Putamen (tissue), 1 donor: ENCODE measurements at regions not wholly inside any gene's neighbourhood (a gene's known extent, or its start where the extent isn't known, plus 50 kb on each side); places are given as distances from the start of the nearest gene placed in this dataset.
A peak's percentile ranks its signal among the peaks of the same experiment; 100 is the strongest.

Experiments
- DNase-seq: peaks from one replicate; pipeline ENCODE4 v3.0.0-alpha.2; 2016; ENCODE audit warnings: low spot score

DNA sequence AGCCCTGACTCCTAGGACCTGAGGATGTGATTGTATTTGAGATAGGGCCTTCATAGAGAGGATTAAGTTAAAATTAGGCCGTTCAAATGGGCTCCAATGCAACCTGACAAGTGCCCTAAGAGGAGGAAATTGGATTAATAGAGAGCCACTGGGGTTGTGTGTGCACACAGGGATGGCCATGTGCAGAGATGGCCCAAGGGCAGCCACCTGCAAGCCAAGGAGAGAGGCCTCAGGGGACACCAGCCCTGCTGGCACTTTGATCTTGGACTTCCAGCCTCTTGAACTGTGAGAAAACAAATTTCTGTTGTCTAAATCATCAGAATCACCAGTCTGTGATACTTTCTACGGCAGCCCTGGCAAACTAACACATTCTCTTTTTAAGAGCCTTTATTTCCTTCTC is 598.8 kb downstream of the UTRN start:
- DNase-seq, result no peak

DNA sequence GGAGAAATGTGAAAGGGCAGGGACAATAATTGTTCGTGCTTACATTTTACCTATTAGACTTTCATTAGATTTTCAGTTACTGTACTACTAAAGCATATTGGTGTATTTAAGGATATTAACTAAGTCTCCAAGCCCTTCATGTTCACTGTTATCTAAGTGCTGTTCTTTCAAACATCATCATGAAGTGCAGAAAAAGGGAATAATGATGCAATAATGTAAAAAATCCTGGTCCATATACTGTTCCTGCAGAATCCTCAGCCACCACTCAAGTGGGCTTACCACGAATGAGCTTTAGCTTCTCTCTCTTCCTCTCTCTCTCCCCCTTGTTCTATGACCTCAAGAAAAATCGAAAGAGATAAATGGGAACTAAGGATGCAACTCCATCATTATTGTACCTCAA is 600.7 kb downstream of the UTRN start:
- no peak for DNase-seq

DNA sequence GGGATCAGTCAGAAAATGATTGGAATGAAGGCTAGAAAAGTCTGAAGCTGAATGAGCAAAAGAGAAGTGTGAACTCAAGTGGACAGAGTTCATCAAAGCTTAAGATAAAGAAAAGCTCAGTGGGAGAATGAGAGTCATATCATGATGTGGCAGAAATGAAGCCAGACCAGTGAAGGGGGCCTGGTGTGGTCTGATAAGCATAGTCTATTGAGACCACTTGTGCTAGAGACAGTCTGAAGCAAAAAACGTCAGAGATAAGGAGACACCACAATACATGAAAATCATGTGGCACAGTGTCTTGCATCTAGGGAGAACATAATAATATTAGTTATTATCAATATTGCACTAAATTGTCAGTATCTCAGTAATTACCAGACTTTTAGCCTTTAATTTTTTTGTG is 601.5 kb downstream of the UTRN start:
- DNase-seq, result no peak

DNA sequence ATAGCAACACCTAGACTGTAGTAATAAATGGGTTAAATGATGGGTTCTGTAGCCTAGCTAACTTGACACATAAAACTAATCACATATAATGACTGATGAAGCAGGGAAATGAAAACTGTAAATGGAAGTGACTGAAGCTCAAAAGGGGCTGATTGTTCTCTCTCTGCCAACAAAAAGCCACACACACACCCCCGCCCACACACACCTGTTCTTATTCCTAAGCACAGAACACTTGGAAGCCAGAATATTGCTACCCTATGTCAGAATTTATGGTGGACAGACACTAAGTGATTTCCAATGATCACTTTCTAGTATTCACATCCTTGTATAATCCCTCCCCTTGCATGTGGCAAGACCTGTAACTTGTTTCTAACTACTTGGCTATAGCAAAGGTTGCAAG is 603.5 kb downstream of the UTRN start:
- no peak for DNase-seq

DNA sequence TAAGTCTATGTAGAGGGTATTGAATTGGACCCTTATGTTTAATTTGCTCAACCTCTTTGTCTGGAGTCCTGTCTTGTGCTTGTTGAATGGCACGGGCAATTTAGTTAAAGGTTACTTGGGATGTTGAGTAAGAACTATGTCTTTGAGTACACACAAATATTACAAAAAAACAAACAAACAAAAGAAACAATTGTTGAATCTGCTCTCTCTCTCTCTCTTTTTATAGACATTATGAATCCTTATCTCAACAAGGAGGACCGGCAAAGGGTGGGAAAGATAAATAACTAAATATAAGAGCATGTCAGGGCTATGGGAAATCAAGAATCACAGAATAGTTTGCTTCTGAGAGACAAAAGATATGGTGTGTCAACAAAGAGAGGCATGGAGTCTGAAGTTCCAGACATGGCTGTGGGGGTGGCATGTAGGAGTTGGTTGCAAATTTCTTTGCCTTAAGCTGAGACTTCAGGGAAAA is 608.6 kb downstream of the UTRN start:
- DNase-seq, result peak; percentile 8

DNA sequence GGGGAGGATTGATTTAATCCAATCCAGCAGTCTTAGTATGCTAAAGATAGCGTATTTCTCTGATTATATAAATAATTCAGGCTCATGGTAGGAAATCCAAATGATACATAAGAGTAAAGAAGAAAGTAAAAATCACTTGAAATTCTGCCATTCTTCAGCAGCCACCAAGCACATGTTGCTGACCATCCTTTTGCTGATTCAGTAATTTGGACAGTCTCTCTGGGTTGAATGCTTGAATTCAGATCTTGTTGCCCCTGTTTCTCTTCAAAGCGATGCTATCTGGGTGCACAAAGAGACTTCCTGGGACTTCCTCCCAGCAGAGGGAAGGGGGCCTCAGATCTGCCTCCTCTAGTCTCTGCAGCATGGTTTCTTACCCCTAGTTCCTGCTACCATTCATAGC is 609.1 kb downstream of the UTRN start:
- DNase-seq, result no peak

DNA sequence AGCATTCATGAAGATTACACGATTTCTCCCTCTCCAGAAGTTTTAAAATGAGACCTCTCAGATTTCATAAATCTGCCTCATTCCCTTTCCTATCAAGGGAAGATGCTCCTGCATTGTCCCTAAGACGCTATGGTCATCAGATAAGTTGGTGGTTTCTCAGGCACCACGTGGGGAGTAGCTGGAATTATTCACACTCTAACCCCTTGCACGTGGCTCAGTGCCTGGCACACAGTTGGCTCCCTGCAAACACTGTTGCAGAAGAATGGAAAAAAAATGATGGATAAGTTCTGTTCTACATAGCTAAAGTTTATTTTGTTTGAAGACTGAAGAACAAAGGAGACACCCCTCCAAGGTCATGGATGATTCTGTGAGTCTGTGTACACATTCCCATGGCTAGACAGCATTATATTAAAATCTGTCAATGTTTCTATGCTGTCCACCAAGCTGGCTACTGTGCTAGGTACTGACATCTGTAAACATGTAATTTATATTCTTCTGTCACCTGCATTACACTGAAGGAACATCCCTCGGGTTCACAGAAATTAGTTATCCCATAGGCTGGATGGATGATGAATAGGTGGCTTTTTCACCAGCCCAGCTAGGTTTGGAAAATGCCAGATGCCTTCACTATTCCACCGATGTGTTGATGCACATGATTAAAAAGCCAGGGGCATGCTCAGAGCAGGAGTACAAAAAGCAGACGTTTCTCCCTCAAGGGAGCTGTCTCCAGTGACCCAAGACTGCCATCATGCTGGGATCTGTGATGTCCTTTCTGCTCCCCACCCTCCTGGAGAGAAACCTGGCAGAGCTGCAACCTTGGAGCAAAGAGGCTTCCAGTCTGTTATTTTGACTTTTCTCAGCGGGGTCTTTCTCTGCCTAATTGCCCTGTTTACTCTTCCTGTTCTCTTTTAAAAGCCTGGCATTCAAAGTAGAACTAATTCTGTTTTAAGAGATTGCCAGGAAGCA is 610.5 kb downstream of the UTRN start:
- no peak for DNase-seq

DNA sequence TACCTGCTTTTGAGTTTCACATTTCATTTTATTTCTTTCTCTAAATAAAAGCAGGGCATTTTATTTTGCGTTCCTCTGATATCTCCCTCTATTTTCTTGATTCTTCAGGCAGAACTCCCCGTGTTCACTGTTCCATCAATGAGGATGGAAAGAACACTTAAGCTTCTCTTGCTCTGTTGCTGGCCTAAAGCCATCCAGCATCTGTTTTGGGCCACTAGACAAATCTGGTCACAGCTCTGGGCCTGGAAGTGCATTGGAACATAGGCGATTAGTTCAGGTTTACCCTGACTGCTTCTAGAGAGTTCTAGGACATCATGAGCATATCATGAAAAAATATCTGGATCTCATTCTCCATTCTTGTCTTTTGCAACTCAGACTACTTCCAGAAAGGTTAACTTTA is 611.2 kb downstream of the UTRN start:
- no peak for DNase-seq

DNA sequence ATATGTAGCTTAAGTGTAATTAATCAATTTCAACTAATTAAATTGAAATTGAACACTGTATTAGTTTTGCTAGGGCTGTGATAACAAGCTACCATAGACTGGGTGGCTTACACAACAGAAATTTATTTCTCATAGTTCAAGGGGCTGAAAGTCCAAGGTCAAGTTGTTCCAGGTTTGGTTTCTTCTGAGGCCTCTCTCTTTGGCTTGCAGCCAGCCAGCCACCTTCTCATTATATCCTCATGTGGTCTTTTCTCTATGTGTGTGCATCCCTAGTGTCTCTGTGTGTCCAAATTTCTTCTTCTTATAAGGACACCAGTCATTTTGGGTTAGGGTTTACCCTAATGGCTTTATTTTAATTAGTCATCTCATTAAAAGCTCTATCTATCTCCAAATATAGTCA is 611.7 kb downstream of the UTRN start:
- DNase-seq, result no peak

DNA sequence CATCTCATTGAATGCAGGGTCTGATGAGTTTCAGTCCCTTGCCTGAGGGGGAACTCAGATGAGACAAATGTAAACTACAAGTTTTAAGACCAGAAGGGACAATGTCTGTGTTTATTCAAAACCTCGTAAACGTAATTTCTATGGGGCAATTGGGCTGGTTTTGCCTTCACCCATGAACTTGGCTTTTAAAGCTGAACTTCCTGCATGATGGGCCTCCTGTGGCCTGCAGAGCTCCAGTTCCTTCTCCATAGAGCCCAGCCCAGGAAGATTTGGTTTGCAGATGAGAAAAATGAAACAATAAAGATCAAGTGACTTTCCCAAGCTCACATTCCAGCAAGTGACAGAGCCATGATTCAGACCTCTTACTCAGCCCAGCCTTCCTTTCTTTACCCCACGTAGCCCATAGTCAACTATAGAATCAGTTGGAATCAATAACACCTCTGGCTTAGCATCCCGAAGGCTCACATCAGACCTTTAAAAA is 612.3 kb downstream of the UTRN start:
- no peak for DNase-seq

DNA sequence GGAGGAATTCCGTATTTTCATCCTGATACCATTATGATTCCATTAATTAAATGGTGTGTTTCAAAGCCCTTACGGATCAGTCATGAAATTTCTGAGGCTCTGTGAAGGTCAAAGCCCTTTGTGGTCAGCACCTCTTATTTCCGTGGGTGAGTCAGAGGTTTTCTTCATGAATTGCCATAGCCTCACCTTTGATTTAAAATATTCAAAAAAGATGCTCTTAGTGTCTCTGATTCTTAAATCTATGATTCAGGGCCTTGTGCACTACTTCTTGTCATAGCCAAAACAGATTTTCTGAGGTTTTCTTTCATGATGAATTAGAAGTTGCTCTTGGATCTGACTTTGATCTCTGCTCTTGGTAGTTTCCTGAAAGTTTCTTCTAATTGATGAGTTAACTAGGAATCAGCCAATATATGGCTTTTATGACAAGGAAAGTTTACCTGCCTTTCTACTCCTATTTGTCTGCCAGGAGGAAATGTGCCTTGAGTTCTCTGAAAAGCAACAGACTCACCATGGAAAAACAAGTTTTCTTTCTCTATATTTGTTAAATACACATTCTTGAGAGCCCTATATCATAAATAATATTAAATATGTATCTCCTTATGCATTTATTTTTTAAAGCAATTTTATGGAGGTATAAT is 613.0 kb downstream of the UTRN start:
- no peak for DNase-seq

DNA sequence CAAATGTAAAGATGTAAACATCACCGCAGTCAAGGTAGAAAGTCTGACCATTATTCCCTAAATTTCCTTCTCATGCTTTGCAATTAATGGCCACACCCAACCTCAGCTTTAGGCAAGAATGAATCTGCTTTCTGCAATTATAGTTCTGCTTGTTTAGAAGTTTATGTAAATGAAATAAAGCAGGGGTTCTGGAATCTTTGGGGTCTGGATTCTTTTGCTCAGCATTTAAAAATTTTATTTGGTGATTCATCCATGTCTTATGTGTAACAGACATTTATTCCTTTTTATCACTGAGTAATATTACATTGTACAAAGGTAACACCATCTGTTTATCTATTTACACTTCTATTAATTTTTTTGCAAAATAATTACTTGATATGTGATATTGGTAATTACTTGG is 613.6 kb downstream of the UTRN start:
- no peak for DNase-seq

DNA sequence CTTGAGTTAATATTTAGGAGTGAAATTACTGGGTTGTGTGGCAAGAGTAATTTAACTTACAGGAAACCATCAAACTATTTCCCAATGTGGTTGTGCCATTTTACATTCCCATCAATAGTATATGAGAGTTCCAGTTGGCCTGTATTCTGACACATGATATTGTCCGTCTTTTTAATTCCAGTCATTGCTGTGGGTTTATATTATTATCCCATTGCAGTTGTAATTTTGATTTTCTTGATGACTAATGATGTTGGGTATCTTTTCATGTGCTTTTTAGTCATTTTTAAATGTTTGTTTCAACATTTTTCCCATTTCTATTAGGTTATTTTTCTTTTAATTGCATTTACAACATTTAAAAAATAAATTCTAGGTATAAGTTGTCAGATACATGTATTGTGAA is 614.0 kb downstream of the UTRN start:
- DNase-seq, result no peak

DNA sequence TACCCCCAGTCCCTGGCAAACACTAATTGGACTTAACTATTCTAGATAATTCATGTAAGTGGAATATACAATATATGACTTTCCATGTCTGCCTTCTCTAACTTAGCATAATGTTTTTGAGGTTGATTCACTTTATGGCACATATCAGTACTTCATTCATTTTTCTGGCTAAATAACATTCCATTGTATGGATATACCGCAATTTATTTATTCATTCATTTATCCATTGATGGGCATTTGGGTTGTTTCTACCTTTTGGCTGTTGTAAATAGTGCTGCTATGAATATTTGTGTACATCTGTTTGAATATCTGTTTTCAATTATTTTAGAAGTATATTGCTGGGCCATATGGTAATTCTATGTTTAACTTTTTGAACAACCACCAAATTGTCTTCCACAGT is 616.3 kb downstream of the UTRN start:
- DNase-seq, result no peak

DNA sequence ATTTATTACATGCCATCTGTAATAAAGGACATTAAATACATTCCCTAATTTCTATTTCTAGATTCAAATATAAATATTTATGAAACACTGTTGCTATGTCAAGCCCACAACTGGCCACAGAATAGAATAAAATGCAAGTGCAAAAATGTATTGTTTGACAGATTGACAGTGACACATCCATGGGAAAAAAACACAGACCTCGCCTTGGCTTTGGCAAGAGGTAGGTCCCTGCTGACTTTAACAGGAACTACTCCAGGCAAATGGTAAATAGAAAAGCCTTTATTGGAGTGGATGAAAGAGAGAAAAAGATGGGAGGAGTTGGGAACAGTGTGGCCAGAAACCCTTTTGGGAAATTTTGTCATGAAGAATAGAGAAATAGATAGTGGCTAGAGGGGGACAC is 622.9 kb downstream of the UTRN start:
- DNase-seq, result no peak

DNA sequence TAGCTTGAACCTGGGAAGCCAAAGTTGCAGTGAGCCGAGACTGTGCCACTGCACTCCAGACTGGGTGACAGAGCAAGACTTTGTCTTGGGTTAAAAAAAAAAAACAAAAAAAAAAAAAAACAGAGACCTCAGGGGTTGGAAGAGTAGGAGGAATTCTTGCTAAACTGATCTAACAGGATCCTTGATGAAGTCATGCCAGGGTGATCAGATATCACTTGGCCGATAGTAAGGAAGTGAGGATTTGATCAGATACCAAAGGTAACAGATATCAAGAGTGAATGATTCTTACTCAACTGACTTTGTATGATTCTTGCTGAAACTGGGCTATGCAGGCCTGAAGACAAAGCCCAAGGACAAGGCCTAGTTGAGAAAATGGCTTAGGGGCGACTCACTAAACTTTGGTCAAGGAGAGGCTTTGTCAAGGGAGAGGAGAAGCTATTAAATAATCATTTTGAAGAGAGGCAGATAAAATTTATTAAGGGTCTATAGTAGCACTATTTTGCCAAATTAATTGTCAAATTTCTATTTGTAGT is 624.7 kb downstream of the UTRN start:
- DNase-seq, result no peak

DNA sequence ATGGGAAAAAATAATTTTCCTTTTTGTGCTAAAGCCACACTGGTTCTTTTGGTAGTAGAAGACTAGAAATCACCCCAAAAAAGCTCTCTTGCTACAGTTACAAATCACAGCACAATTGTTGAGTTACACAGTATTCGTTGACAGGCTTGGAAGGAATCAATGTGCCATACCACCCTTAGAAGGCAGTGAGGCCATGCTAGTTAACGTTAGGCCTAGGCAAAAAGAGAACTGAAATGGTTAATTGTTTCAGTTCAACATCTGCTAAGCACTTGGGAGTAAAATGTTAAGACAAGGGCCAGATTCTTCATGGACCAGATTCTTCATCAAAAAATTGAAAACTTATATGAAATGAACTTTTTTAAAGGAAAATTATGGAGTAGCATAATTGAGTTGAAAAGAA is 626.2 kb downstream of the UTRN start:
- DNase-seq, result no peak

DNA sequence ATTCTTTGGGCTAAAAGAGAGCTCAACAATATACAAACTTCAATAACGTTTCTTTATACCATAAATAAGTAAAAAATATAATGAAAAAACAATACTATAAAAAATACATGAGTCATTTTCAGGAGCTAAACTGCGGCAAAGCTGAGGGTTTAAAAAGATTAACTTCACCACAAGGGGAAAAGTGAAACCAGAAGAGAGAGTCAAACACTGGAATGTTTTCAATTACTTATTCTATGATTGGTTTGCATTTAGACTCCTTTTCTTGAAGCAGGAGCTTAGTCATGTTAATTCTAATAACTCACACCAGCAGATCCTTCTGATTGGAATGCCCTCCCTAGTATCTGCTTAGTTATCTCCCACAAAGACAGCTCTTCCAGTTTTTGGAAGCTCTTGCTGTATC is 627.3 kb downstream of the UTRN start:
- no peak for DNase-seq

DNA sequence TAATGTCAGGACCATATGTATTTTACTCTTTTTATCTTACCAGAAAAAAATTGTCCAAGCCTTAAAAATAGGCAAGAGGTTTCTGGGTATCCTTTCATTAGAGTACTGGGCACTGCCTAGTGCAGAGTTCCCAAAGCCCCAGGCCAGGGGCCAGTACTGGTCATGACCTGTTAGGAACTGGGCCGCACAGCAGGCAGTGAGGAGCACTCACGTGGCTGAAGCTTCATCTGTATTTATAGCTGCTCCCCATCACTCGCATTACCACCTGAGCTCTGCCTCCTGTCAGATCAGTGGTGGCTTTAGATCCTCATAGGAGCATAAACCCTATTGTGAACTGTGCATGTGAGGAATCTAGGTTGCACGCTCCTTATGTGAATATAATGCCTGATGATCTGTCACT is 632.9 kb downstream of the UTRN start:
- no peak for DNase-seq

DNA sequence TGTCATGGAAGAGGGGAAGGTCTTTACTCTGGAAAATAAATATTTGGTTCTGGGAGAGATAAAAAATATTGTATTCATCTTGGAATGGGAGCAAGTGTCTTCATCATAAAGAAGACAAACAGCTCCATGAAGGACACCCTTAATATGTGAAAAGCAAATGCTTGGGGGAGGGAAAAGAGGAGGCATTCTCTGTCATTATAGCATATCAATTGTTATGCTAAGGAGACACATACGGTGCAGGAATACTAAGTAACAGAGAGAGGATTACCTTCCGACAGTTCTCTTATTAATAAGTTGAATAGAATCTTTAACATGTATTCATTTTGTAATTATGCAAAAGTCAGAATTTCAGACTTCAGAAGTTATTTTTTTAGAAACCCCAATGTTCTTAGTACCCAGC is 634.4 kb downstream of the UTRN start:
- no peak for DNase-seq

DNA sequence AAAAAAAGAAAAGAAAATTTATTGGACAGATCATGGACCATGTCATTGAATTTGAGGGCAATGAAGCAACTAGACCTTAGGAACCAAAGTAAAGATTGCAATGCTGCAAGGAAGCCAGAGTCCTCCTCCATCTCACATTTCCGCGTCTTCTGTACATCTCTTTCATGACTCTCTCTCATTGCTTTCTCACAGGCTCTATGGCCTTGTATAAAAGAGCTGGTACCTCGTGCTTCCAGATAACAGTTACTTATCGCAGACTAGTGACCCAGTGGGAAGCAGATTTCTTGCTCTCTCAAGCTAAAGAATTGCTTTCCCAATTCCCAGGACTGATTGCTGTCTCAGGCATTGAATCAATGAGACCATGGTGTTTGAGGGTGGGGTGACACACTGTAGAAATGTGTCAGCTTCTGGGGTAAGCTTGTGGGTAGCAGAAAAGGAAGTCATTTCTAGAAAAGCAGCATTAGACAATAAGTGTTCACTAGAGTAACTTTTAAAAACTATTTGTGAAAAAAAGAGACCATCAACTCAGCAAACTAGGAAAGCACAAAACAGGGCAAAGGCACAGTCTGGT is 635.3 kb downstream of the UTRN start:
- no peak for DNase-seq

DNA sequence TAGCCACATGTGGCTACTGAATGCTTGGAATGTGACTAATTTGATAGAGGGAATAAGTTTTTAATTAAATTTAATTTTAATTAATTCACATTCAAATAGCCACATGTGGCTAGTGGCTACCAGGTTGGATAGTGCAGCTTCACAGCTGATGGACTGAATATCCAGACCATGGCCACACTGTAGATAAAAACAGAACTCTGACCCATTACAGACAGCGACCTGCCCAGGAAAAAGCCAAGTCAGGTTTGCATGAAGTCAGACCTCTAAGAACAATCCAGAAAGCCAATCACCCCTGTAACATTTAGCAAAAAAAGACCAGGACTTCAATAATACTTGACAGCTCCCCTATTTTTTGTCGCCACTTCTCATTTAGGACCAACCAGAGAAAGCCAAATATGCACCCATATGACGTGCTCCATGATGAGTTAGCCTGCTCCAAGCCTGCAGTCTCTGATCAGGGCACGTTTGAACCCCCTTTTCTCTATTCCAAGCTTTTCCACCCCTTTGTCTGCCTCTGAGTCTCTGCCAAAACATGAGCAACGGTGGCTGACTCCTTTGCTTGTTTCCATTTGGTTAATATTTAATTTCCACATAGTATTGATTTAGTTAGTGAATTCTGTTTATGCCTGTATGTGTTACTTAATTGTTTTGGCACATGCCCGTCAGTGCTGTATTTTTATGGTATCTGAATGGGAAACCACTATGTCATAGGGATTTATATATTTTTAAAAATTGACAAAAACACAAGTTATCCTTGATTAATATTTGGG is 636.3 kb downstream of the UTRN start:
- no peak for DNase-seq
